ENCODE measurements at regions not wholly inside any gene's neighbourhood (a gene's known extent, or its start where the extent isn't known, plus 50 kb on each side); places are given as distances from the start of the nearest gene placed in this dataset.

GRCh38 chr5:92822183-92822582, 758.8 kb downstream of the NR2F1-AS1 start:
- CTCF ChIA-PET: no interaction called here

GRCh38 chr5:92809855-92810465, 771.1 kb downstream of the NR2F1-AS1 start:
- no peak for DNase-seq (ENCODE audit: low read depth, low spot score)
- H3K4me3 ChIP-seq (ENCODE audit: low read depth, low read length): no peak overlapping the region
- TF ChIP-seq, protein P1, sequence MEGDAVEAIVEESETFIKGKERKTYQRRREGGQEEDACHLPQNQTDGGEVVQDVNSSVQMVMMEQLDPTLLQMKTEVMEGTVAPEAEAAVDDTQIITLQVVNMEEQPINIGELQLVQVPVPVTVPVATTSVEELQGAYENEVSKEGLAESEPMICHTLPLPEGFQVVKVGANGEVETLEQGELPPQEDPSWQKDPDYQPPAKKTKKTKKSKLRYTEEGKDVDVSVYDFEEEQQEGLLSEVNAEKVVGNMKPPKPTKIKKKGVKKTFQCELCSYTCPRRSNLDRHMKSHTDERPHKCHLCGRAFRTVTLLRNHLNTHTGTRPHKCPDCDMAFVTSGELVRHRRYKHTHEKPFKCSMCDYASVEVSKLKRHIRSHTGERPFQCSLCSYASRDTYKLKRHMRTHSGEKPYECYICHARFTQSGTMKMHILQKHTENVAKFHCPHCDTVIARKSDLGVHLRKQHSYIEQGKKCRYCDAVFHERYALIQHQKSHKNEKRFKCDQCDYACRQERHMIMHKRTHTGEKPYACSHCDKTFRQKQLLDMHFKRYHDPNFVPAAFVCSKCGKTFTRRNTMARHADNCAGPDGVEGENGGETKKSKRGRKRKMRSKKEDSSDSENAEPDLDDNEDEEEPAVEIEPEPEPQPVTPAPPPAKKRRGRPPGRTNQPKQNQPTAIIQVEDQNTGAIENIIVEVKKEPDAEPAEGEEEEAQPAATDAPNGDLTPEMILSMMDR (IDR thresholded peaks at IDR 0.05; ENCODE audit: insufficient read depth, low read length, missing control alignments): no peak
- ChIA-PET POLR2A (no interaction called here), CTCF (interaction anchor here (1.0 kb wide), 1 partner anchor 10 kb away, joined by 3 read pairs; no protein-coding TSS in a partner anchor)

More at GRCh38 chr5:92822183-92822582, 758.8 kb downstream of the NR2F1-AS1 start:
- no peak overlapping the region for H3K4me3 ChIP-seq (ENCODE audit: low read depth, low read length)
- POLR2A ChIA-PET: no interaction called here
- TF ChIP-seq, protein P1 (IDR thresholded peaks at IDR 0.05; ENCODE audit: insufficient read depth, low read length, missing control alignments): no peak
- no peak for DNase-seq (ENCODE audit: low read depth, low spot score)

GRCh38 chr5:92808474-92808873, 772.5 kb downstream of the NR2F1-AS1 start:
- TF ChIP-seq, protein P1 (IDR thresholded peaks at IDR 0.05; ENCODE audit: insufficient read depth, low read length, missing control alignments): no peak
- ChIA-PET CTCF (no interaction called here), POLR2A (no interaction called here)
- DNase-seq (ENCODE audit: low read depth, low spot score): no peak
- no peak overlapping the region for H3K4me3 ChIP-seq (ENCODE audit: low read depth, low read length)

DNA sequence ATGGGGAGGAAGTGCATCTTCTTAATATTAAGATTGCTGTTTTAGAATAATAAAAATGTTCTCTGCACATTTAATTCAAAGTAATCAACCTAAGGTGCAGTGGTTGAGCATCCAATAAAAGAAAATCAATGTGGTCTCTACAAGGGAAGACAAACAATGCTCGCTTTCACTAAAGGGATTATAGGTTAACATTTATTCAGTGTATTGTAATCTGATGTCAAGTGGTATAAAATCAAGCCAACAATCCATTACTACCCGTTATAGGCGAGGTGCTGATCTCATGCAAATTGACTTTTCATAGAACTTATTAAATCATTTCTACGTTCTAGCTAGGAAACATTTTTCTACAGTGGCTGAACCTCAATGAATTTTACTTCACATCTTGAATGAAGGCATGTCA, 773.9 kb downstream of the NR2F1-AS1 start:
- no peak for DNase-seq (ENCODE audit: low read depth, low spot score)
- ChIA-PET CTCF (no interaction called here), POLR2A (no interaction called here)
- H3K4me3 ChIP-seq (ENCODE audit: low read depth, low read length): no peak overlapping the region
- TF ChIP-seq, protein P1 (IDR thresholded peaks at IDR 0.05; ENCODE audit: insufficient read depth, low read length, missing control alignments): no peak

GRCh38 chr5:92805446-92805845, 775.6 kb downstream of the NR2F1-AS1 start:
- ChIA-PET CTCF (no interaction called here), POLR2A (no interaction called here)
- DNase-seq (ENCODE audit: low read depth, low spot score): no peak
- TF ChIP-seq, protein P1 (IDR thresholded peaks at IDR 0.05; ENCODE audit: insufficient read depth, low read length, missing control alignments): no peak
- no peak overlapping the region for H3K4me3 ChIP-seq (ENCODE audit: low read depth, low read length)

DNA sequence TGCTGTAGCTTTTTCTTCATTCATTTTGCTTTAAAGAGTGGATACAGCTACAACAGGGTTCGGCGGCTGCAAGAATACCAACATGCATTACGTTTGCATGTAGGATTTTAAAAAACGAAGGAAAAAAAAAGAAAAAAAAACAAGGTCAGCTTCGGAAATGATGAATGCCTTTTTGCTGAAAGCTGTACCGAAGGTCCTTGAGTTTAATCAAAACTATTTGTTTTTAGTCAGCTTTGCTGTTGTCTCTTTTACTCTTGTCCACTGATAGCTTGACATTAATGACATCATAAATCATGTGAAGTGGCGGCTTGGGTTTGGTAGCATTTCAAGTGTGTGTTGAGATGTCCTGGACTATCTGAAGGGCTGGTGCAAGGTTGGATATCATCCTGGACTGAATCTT, 779.1 kb downstream of the NR2F1-AS1 start:
- no peak for DNase-seq (ENCODE audit: low read depth, low spot score)
- POLR2A ChIA-PET: no interaction called here
- CTCF ChIA-PET: no interaction called here
- TF ChIP-seq, protein P1 (IDR thresholded peaks at IDR 0.05; ENCODE audit: insufficient read depth, low read length, missing control alignments): no peak
- H3K4me3 ChIP-seq (ENCODE audit: low read depth, low read length): no peak overlapping the region

Measured in AG04449 (cell line).